ENCODE measurements at regions not wholly inside any gene's neighbourhood (a gene's known extent, or its start where the extent isn't known, plus 50 kb on each side); places are given as distances from the start of the nearest gene placed in this dataset.
"Not testable (repeated sequence)": the region's sequence is repeated elsewhere in the genome, so short reads cannot be mapped to it uniquely, and the experiment has no call there.

DNA sequence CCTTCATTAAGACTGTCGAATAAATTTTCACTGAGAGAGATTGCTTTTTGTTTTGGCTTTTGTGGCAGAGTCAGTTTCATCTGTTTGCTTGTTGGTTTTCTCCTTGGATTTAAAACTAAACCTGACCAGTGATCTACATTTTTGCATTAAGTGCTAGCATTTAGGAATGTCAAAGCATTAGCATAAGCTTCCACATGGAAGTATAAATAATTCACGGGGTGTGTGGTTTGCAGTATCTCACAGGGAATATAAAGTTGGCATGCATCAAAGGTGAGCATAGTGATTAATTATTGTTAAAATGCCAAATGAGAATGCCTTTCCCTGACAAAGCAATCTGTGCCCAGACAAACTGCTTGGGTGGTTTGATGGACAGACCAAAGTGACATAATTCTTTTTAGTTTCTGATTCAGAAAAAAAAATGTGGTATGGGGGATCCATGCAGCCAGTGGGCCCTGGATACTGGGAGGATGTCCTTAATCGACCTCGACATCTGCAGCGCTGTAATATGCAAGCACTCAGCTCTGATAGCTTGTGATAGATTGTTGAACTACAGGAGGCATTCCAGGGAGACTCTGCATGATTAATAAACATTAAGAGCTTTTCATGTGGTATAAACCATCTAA is 339.3 kb upstream of the POM121L12 start:
- no peak for DNase-seq

DNA sequence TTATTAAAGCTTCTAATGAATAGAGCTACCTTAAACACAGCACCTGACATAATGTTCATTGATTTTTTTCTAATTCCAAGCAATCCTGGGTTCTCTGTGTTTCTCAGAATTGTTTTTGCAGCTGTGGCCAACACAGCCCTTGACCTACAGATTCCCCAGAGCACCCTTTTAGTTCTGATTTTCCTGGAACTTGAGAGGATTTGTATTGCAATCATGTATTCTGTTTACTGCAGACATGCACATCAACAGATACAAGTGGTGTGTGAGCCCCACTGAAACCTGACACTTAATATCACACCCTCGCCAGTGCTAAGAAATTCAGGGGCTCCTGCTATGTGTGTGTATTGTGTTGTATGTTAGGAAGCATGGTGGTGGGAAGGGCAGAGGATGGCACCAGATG is 344.2 kb upstream of the POM121L12 start:
- no peak for DNase-seq

DNA sequence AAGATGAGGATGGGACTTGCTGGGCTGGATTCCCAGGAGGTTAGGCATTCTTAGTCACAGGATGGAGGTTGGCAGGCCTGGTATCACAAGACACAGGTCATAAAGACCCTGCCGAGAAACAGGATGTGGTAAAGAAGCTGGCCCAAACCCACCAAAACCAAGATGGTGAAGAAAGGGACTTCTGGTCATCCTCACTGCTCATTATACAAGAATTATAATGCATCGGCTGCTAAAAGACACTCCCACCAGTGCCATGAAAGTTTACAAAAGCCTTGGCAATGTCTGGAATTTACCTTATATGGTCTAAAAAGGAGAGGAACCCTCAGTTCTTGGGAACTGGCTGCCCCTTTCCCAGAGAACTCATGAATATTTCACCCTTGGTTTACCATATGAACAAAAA is 345.5 kb upstream of the POM121L12 start:
- DNase-seq, result no peak

DNA sequence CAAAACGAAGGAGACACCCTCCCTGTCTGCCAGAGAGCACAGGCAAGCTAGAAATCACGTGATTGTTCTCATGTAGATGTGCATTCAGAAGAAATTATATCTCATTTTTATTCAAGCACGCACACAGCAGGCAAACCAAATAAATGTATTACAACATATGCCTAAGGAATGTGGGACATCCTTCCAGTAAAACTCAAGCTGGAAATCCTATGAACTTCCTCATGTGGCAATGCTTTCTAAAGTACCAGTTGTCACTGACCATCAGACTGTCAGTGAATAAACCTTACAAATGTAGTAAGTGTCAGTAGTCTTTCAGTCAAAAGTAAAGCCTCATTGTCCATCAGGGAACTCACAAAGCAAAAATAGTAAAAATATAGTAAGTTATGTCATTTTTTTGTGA is 350.1 kb upstream of the POM121L12 start:
- no peak for DNase-seq

DNA sequence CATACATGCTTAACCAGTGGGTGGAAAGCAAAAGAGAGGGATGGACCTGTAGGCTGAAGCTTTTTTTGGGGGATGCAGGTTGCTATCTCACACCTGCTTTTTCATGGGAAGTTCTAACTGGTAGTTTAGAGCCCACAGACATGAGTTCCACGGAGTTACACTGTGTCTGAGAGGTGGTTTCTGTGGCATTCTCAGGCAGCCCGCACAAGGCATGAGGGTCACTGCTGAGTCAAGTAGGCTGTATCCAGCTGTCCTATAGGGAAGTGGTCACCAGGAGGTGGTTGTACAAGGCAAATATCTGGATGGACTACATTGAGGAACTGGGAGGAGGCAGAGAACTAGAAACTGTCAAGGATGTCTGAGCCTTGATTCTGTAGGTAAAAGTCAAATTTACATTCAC is 351.0 kb upstream of the POM121L12 start:
- DNase-seq, result no peak

DNA sequence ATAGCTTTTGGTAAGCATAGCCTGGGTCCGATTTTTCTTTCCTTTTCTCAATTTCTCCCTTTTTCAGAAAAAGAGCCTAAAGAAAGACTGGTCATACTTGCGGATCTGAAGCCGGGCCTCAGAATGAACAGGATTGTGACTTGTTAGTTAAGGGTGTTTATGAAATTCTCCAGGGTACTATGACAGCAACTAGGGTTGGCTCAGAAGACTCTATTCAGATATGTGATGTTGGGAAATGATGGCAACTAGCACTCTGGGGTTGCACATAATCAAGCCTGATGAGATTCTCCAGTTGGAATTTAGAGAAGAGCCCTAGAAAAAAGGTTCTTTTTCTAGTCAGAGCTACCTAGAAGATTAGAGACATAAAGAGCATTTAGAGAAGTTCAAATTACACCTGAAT is 352.4 kb upstream of the POM121L12 start:
- no peak for DNase-seq

DNA sequence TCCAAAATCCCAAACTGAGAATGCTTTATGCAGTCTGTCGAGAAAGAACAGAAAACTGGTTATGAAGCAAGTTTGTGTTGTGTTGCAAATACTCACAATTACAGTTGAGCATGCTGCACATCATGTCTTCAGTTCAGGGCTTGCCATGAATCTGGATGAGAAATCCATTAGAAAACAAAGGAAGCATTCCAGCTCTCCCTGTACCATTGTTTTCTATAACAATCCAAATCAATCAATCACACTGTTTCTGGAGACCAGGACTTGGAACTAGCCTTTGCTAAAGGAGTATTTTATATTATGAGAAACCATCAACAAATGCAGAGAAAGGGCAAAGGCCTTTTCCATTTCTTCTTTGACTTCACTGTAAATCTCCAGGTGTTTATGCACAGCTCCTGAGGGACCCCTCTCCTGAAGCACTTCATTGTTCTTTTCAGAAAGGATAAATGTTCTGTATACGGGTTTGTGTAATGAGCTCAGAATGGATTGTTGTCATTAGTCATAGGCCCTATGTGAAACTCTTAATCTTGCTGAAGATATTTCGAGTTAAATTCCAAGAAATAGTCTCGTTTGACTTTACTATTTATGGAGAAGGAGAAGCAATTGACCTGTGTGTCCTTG is 364.7 kb upstream of the POM121L12 start:
- no peak for DNase-seq

DNA sequence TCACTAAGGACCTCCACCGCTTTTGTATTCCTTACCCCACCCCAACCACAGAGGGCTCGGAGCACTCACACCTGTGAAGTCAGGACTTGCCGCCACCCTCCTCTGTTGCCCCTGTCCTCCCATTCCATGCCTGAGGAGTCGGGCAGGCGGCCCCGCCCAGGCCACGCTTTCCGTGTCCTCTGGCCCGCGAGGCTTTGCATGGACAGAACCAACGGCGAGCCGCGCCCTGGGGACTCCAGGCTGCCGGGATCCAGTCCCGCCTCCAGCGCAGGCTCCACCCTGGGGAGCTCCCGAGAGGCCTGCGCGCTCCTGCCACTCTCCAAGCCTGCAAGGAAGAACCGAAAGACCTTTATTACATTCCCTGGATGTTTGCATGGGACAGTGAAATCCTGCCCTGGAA is 366.4 kb upstream of the POM121L12 start:
- no peak for DNase-seq

DNA sequence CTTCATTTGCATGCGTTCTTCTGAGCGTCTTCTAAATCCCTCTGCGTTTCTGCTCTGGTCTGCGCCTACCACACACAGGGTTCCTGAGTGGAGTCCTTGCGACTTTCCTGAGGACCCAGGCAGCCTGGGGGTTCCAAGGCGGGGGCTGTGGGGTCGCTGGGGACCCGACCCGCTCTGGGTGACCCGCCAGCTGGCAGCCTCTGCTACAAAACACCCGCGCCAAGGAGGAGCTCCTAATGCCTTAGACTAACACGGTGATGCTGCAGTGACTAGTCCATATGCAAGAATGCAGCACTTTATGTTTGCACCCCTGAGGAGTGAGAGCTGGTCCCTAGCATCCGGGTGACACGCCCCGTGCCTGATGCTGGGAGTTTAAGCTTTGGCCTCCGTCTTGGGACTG is 367.0 kb upstream of the POM121L12 start:
- no peak for DNase-seq

DNA sequence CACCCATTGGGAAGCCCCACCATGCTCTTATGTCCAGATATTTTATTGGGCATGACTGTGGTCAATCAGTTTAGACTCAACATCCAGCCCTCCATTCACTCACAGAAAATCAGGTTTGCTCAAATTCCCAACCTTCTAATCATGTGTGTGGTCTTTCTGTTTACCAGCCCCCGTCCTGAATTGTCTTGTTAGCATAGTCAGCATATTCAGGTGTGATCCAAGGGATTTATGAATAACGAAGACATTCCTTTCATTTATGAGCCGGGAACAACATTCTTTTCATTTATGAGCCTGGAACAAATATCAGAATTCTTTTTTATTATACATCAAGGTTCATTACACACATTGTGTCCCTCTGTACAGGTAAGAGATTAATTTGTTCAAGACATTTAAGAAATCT is 376.3 kb upstream of the POM121L12 start:
- DNase-seq, result no peak

DNA sequence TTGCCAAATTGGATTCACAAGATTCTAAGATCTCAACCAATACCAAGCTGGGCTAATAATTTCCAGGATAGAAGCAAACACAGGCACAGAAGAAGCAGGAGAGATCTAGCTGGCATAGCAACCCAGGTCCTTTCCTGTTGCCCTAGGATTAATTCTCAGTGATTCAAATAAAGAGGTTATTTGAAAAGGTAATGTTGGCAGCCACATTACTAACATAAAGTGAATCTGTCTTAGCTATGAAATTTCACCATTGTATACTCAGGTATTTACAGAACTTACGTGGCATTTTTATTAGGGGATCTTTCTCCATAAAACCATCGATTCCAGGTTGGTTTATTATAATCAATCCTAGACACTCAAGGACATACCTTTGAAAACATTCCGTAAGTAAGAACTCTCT is 379.3 kb upstream of the POM121L12 start:
- DNase-seq, result no peak

DNA sequence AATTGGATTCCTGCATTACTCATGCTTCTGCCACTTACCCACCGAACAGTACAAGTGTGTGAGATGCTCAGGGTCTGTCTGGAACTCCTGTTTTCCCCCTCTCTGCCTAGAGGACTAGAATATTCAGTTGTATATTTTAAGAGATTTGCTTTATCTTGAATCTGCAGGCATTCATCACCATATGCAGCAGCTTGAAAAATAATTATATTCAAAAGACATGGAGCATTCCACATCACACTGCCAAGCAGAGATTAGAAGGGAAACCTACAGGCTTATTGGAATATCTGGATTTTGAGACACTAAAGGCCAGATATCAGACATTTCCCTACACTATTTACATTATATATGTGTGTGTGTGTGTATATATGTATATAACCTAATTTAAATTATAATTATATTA is 382.8 kb upstream of the POM121L12 start:
- DNase-seq, result no peak

DNA sequence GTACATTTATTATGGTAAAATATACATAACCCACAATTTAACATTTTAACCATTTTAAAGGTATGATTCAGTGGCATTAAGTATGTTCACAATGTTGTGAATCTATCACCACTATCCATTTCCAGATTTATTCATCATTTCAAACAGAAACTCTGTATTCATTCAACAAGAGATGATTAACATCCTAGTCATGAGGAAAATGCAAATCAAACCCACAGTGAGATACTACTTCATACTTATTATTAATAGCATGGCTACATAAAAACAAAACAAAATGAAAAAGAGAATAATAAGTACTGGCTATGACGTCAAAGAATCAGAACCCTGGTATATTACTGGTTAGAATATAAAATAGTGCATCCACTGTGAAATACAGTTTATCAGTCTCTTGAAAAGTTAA is 386.6 kb upstream of the POM121L12 start:
- DNase-seq, result no peak

DNA sequence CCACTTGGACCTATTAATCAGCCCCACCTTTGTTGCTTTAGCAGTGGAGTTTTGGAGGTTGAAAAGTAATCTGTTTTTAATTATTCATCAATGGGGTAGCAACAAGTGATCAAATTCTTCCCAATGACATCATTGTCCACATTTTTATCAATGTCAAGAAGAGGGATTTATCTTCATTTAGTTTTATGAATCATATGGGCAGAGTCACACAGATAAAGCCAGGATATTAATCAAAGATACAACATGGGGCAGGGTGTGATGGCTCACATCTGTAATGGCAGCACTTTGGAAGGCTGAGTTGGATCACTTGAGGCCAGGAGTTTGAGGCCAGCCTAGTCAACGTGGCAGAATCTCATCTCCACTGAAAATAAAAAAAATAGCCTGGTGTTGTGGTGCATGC is 388.4 kb upstream of the POM121L12 start:
- DNase-seq, result no peak

DNA sequence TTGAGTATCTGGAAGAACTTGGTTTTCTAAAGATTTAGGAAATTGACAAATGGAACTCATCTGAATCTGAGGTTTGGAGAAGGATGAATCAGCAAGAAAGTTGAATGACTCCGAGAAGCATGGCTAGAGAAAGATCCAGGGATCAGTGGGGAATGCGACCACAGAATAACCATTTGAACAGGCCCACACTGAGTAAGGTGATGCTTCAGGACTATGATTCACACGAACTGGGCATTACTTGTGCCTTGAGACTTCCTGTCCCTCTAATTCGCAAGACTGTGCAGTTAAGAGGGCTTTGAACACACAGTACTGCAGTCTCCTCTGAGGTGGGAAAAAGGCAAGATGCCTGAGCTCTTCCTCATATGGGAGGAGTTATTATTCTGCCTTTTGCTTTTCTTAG is 395.5 kb upstream of the POM121L12 start:
- no peak for DNase-seq

DNA sequence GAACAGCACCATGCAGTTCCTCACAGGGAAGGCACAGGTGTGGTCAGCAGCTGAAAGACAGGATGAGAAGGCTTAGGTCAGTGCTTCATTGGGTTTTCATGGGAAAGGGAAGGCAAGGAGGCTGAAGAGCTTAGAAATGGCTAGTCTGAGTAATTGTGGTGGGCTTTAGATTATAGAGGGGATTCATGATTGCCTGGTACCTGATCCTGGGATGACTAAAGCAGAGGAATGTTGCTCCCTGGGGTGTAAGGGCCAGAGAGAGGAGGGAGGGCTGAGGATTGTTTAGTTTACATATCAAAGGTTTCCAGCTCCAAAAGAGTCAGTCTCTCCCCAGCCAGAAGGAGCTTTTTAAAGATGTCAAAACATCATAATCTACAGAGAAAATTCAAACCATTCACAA is 396.3 kb upstream of the POM121L12 start:
- no peak for DNase-seq

DNA sequence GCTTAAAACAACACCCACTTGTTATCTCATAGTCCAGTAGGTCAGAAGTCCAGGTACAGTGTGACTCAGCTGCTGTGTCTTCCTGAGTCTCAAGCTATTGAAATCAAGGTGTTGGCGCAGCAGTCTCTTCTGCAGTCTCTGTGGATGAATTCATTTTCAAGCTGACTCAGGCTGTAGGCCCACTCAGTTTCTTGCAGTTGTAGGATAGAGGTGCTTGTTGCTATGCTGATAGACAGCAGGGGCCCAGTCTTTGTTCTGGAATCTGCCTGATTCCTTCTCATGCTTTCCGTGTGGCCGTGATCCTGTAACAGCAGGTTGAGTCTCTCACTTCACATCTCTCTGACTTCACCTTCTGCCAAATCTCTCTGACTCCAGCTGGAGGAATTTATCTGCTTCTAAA is 400.4 kb upstream of the POM121L12 start:
- no peak for DNase-seq

DNA sequence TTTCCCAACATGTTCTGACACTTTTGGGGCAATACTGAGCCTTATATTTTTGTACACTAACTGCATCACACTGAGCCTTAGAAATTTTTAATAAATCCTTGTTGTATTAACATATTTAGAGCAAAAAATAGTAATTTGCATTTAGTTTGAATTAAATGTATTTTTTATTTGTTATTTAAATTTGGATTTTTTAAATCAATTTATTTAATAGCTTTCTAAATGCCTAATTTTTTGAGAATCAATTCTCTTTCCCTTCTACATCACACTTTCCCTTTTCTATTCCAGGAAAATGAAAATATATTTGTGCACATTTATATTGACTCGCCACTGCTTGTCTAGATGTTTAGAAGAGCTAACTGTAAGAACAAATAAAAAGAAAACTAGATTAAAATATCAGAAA is 414.6 kb upstream of the POM121L12 start:
- DNase-seq, result no peak

DNA sequence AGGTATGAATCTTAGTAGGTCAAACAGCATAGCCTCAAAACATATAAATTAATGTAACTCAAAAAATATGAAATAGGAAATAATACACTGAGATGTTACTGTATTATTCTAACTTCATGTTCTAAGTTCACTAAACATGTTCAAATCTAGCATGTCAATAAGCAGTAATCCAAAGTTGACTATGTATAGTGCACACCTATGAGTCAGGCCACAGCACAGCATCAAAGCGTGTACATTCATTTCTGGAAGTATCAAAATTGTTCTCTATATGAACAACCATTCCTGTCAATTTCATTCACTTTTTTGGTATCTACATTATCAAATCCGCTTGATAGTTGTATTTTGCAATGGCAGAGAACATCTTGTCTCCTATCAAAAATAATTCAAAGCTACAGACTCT is 418.9 kb upstream of the POM121L12 start:
- DNase-seq, result no peak

DNA sequence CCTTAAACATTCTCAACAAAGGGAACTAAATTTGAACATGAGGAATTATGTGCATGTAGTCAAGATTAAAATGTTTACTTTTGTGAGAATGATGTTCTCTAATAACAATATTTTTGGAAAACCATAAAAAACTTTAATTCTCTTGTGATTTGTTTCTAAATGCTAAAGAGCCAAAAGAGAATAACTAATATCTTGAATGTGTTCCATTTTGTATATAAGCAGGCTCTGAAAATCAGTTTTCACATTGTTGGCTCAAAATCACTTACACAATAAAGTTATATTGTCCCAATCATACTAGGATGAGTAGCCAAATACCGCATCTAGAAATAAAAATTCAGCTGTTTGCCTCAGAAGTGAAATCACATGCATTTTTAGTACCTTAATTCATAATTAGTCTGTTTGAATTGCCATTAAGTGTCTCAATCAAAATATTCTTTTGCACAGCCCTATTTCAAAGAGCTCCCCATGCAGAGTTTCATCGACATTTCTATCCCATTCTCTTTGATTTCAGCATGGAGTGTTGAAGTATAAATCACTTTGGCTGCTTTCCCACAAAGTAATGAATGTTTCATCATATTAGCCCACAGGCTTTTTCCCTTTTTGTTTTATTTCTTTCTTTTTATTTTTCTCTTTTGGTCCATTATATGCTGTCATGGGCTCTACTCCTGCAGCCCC is 420.3 kb upstream of the POM121L12 start:
- no peak for DNase-seq

DNA sequence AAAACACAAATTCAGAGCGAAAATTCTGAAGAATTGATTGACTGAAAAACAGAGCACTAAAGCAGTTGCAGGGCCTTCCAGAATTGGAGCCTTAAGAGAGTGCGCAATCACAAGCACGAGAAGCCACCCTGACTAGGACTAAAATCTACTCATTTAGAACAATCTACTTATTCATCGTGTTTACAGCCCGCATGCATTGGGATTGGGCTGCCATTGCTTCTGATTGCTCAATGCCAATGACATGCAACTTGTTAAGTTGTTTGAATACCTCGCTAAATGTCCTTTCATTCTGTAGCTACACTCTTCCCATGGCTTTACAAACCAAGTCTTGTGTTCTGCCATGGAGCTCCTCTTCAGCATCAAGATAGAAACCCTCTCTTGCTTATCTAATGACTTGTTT is 425.9 kb upstream of the POM121L12 start:
- peak in 1 of 5 experiments; percentile 13 for DNase-seq

DNA sequence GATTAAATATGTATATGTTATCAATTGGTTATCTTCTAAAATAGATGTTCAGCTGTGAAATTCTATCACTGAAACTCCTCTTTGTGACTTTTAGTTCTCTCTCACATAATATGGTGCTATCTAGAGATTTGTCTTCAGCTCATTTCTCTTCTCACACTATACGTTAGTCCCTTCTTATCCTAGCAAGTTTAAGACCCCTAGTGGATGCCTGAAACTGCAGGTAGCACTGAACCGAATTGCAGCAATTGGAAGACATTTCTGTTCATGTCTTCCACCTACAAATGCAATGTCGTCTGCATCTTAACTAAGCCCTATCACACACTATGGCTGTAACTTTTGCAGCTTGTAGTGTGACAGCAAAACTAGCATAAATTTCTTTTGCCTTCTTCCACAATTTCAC is 442.7 kb upstream of the POM121L12 start:
- DNase-seq, result no peak

DNA sequence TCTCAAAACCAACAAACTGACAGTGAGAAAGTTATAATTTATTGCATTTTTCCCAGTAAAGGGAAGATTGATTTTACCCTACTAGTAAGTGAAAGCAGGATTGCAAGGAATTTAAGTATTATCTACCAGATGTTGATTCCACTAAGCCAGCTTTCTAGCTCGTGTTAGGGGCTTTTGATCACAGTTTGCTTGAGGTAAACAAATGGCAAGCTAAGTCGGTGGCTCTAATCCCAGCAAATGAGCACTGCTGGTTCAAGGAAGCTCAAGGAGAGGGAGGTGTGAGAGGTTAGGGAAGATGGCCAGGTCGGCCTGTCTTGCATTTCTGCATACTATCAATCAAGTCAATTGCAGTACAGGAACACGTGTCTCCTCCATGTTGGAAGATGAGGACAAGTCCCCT is 448.7 kb upstream of the POM121L12 start:
- no peak for DNase-seq

DNA sequence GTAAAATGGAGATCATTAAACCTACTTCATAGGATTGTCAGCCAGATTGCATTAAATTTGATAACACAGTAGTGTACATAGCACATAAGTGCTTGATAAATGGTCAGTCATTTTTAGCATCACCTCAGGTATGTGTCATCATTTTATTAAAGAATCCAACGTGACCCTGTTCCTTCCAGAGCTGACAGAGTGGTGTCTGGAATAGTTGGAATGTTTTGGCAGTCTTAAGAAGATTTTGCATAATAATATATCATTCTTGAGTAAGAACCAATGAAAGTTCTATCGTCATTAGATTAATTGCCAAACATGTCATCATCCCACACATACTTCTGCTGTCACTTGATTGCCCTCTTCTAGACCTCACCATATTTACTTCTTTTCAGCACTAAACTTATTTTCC is 451.4 kb upstream of the POM121L12 start:
- no peak for DNase-seq

DNA sequence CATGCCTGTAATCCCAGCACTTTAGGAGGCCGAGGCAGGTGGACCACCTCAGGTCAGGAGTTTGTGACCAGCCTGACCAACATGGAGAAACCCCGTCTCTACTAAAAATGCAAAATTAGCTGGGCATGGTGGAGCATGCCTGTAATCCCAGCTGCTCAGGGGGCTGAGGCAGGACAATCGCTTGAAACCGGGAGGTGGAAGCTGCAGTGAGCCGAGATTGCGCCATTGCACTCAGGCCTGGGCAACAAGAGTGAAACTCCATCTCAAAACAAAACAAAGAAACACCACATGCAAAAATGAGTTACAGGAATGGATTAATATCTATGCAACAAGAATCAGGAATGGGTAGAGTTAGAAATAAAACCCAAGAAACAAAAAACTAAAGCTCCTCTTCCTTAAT is 462.3 kb upstream of the POM121L12 start:
- DNase-seq, result not testable (repeated sequence)

Measured in T-helper 2 cell (primary cell).